GM18951 (cell line): ENCODE measurements at regions not wholly inside any gene's neighbourhood (a gene's known extent, or its start where the extent isn't known, plus 50 kb on each side); places are given as distances from the start of the nearest gene placed in this dataset.
"Not testable (repeated sequence)": the region's sequence is repeated elsewhere in the genome, so short reads cannot be mapped to it uniquely, and the experiment has no call there.

Source experiments
- POLR2A ChIP-seq: IDR thresholded peaks from 4 replicates; pipeline ENCODE4 v1.6.1; 2011; ENCODE audit warnings: mild to moderate bottlenecking; ENCODE audit not compliant: insufficient read length, insufficient read depth; ENCODE audit errors: extremely low read depth
- in situ Hi-C: fragments of 300-500 bp; cut with MboI; formaldehyde crosslinking; loops from one replicate; pipeline ENCODE4 v1.12.0; 2022; ENCODE audit warnings: low sequenced_read_pairs, mixed read lengths, inconsistent platforms; ENCODE audit not compliant: unreplicated experiment

- in situ Hi-C loops, result no loop called here
- TF ChIP-seq POLR2A, result no peak
Measured at GRCh38 chr13:81104035-81104715, 763.2 kb upstream of the SPRY2 start.

GRCh38 chr13:81102066-81102465 lies 761.1 kb upstream of the SPRY2 start:
- in situ Hi-C loops, result not testable (repeated sequence)

- TF ChIP-seq POLR2A, result no peak
- in situ Hi-C loops, result no loop called here
Measured at GRCh38 chr13:81089371-81090157, 748.6 kb upstream of the SPRY2 start.

- no peak for TF ChIP-seq POLR2A
- in situ Hi-C loops, result no loop called here
Measured at GRCh38 chr13:81080911-81081454, 740.1 kb upstream of the SPRY2 start.

DNA sequence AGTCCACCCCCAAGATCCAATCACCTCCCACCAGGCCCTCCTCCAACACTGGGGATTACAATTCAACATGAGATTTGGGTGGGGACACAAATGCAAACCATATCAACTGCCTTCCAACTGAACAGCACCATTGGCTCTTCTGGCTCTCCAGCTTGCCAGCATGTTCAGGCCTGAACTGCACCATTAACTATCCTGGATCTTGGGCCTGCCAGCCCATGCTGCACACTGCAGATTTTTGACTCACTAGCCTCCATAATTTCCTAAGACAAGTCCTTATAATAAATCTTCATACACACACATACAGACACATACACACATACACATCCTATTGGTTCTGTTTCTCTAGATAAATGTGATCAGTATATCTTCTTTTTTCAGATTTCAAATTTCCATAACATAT lies 737.1 kb upstream of the SPRY2 start:
- in situ Hi-C loops, result no loop called here
- TF ChIP-seq POLR2A, result no peak

- in situ Hi-C loops, result not testable (repeated sequence)
Measured at GRCh38 chr13:81069822-81070221, 728.9 kb upstream of the SPRY2 start.

- in situ Hi-C loops, result no loop called here
- no peak for TF ChIP-seq POLR2A
Measured at GRCh38 chr13:81058916-81059290, 718.0 kb upstream of the SPRY2 start.

DNA sequence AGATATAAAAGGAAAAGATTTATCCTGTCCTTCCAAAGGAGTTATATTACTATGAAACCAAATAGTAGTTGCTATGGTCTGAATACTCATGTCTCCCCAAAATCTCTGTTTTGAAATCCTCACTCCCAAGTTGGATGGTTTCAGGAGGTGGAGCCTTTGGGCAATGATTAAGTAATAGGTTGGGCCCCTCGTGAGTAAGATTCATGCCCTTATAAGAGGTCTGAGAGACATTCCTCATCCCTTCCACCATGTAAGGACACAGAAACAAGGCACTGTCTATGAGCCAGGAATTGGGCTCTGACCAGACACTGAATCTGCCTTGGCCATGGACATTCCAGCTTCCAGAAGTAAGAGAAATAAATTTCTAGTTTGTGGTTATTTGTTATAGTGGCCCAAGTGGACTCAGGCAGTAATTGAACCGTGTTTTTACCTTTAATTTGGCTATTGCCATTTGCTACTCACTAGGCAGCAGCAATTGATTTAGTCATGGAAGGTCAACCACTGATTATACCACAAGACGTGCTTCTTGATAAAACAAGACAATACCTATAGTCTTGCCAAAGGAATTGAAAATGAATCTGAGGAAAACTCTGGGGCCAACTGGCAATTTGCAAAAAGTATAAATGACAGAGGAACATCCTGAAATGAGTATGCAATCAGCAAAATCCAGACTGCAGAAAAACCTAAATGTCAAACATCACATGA lies 717.4 kb upstream of the SPRY2 start:
- TF ChIP-seq POLR2A, result no peak
- in situ Hi-C loops, result no loop called here

- no peak for TF ChIP-seq POLR2A
- in situ Hi-C loops, result no loop called here
Measured at GRCh38 chr13:81051873-81052272, 710.9 kb upstream of the SPRY2 start.

GRCh38 chr13:81048026-81048461 lies 707.1 kb upstream of the SPRY2 start:
- in situ Hi-C loops, result no loop called here
- no peak for TF ChIP-seq POLR2A

DNA sequence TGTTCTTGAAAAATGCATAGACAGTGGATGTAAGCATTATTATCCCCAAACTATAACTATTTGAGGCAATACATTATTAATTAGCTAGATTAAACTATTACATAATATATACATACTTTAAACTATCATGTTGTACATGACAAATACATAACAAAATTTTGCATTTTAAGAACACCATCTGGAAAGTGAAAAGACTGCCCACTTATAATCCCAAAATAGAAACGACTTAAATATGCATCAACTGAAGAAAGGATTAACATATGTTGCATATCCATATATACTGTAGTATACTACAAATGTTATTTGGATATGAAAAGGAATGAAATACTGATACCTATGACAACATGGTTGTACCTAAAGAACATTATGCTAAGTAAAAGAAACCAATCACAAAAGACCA lies 700.8 kb upstream of the SPRY2 start:
- TF ChIP-seq POLR2A, result no peak
- in situ Hi-C loops, result no loop called here

- in situ Hi-C loops, result no loop called here
- TF ChIP-seq POLR2A, result no peak
Measured at GRCh38 chr13:81031996-81032395, 691.1 kb upstream of the SPRY2 start.

DNA sequence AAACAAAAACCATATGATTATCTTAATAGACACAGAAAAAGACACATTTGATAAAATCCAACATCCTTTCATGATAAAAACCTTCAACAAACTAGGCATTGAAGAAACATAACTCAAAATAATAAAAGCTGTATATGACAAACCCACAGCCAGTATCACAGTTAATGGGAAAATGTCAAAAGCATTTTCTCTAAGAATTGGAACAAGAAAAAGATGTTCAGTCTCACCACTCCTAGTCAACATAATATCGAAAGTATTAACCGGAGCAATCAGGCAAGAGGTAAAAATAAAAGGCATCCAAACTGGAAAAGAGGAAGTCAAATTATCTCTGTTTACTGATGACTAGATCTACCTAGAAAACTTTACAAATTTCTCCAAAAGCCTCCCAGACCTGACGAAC lies 684.2 kb upstream of the SPRY2 start:
- no peak for TF ChIP-seq POLR2A
- in situ Hi-C loops, result no loop called here
